Activated naive CD4-positive, alpha-beta T cell treated with anti-CD3 and anti-CD28 coated beads, Interleukin-2, amount 10 ng/mL, durations not matched to agents 7 days and 5 days (primary cell): ENCODE measurements at regions not wholly inside any gene's neighbourhood (a gene's known extent, or its start where the extent isn't known, plus 50 kb on each side); places are given as distances from the start of the nearest gene placed in this dataset.

ENCODE experiments used
- CTCF ChIA-PET: fragments of 350-600 bp; sonication (Branson Sonifier 250); formaldehyde crosslinking; loops from one replicate; lab custom pipeline; 2021; ENCODE audit warnings: antibody characterized with exemption; lab: Charles Lee
- DNase-seq: peaks from one replicate; pipeline ENCODE4 v3.0.0-alpha.2; 2020
- H3K27ac Mint-ChIP-seq: one replicate; pipeline ENCODE4 v1.8.0; 2021; ENCODE audit warnings: mild to moderate bottlenecking, moderate library complexity, mixed read lengths
- H3K27me3 Mint-ChIP-seq: one replicate; pipeline ENCODE4 v1.8.0; 2021; ENCODE audit warnings: mild to moderate bottlenecking, mixed read lengths
- H3K36me3 Mint-ChIP-seq: one replicate; pipeline ENCODE4 v1.8.0; 2021; ENCODE audit warnings: mixed read lengths
- H3K4me1 Mint-ChIP-seq: one replicate; pipeline ENCODE4 v1.8.0; 2021; ENCODE audit warnings: mixed read lengths
- H3K4me3 Mint-ChIP-seq: one replicate; pipeline ENCODE4 v1.8.0; 2021; ENCODE audit warnings: mild to moderate bottlenecking, moderate library complexity, mixed read lengths
- H3K9me3 Mint-ChIP-seq: one replicate; pipeline ENCODE4 v1.8.0; 2021; ENCODE audit warnings: mixed read lengths

GRCh38 chr16:22671301-22672076 is 142.5 kb upstream of the HS3ST2 start:
- no peak for DNase-seq
- CTCF ChIA-PET = interaction anchor here (0.6 kb wide), 1 partner anchor 125 kb away, joined by 3 read pairs; no protein-coding TSS in a partner anchor
- no peak overlapping the region for H3K27ac Mint-ChIP-seq

GRCh38 chr16:22672830-22673210 is 141.1 kb upstream of the HS3ST2 start:
- H3K9me3 Mint-ChIP-seq = no peaks in the 10 kb centered on the region
- H3K4me3 Mint-ChIP-seq = no peak overlapping the region
- H3K4me1 Mint-ChIP-seq = no peaks in the 10 kb centered on the region
- DNase-seq = no peak
- CTCF ChIA-PET = no interaction called here
- no peaks in the 10 kb centered on the region for H3K27me3 Mint-ChIP-seq
- no peaks in the 10 kb centered on the region for H3K36me3 Mint-ChIP-seq
- H3K27ac Mint-ChIP-seq = no peak overlapping the region

More at GRCh38 chr16:22671301-22672076, 142.5 kb upstream of the HS3ST2 start:
- H3K9me3 Mint-ChIP-seq = no peaks in the 10 kb centered on the region
- no peak overlapping the region for H3K4me3 Mint-ChIP-seq
- H3K36me3 Mint-ChIP-seq = no peaks in the 10 kb centered on the region
- no peaks in the 10 kb centered on the region for H3K27me3 Mint-ChIP-seq
- no peaks in the 10 kb centered on the region for H3K4me1 Mint-ChIP-seq

GRCh38 chr16:22673421-22673831 is 140.5 kb upstream of the HS3ST2 start:
- no peaks in the 10 kb centered on the region for H3K9me3 Mint-ChIP-seq
- CTCF ChIA-PET = no interaction called here
- H3K4me3 Mint-ChIP-seq = no peak overlapping the region
- no peak for DNase-seq
- H3K27ac Mint-ChIP-seq = no peak overlapping the region
- no peaks in the 10 kb centered on the region for H3K27me3 Mint-ChIP-seq
- H3K36me3 Mint-ChIP-seq = no peaks in the 10 kb centered on the region
- H3K4me1 Mint-ChIP-seq = no peaks in the 10 kb centered on the region

- Mint-ChIP-seq H3K4me1 (no peaks in the 10 kb centered on the region), H3K36me3 (no peaks in the 10 kb centered on the region), H3K4me3 (no peak overlapping the region), H3K27me3 (no peaks in the 10 kb centered on the region), H3K9me3 (no peaks in the 10 kb centered on the region), H3K27ac (no peak overlapping the region)
- CTCF ChIA-PET = interaction anchor here (1.2 kb wide), 1 partner anchor 21 kb away, joined by 3 read pairs; no protein-coding TSS in a partner anchor
- DNase-seq = no peak
Observed at GRCh38 chr16:22674832-22675191, 139.2 kb upstream of the HS3ST2 start.

GRCh38 chr16:22675745-22676540 is 138.0 kb upstream of the HS3ST2 start:
- CTCF ChIA-PET = interaction anchor here (1.2 kb wide), 1 partner anchor 20 kb away, joined by 3 read pairs; no protein-coding TSS in a partner anchor
- Mint-ChIP-seq H3K4me3 (no peak overlapping the region), H3K27ac (no peak overlapping the region), H3K27me3 (no peaks in the 10 kb centered on the region), H3K4me1 (no peaks in the 10 kb centered on the region), H3K9me3 (no peaks in the 10 kb centered on the region), H3K36me3 (no peaks in the 10 kb centered on the region)
- DNase-seq = no peak

GRCh38 chr16:22677024-22677830 is 136.7 kb upstream of the HS3ST2 start:
- Mint-ChIP-seq H3K27ac (no peak overlapping the region), H3K36me3 (no peaks in the 10 kb centered on the region), H3K27me3 (no peaks in the 10 kb centered on the region), H3K9me3 (no peaks in the 10 kb centered on the region), H3K4me3 (no peak overlapping the region), H3K4me1 (no peaks in the 10 kb centered on the region)
- CTCF ChIA-PET = interaction anchor here (0.9 kb wide), 1 partner anchor 10 kb away, joined by 3 read pairs; no protein-coding TSS in a partner anchor
- no peak for DNase-seq

- Mint-ChIP-seq H3K4me3 (no peak overlapping the region), H3K36me3 (no peaks in the 10 kb centered on the region), H3K27ac (no peak overlapping the region), H3K4me1 (no peaks in the 10 kb centered on the region), H3K27me3 (no peaks in the 10 kb centered on the region), H3K9me3 (no peaks in the 10 kb centered on the region)
- no peak for DNase-seq
- CTCF ChIA-PET = interaction anchor here (0.9 kb wide), 1 partner anchor 11 kb away, joined by 3 read pairs; no protein-coding TSS in a partner anchor
Observed at GRCh38 chr16:22678311-22678710, 135.7 kb upstream of the HS3ST2 start.

- no peak for DNase-seq
- Mint-ChIP-seq H3K36me3 (no peaks in the 10 kb centered on the region), H3K27me3 (no peaks in the 10 kb centered on the region), H3K9me3 (peaks cover 2% of the 10 kb centered on the region), H3K27ac (no peak overlapping the region), H3K4me1 (peaks cover 6% of the 10 kb centered on the region), H3K4me3 (no peak overlapping the region)
- CTCF ChIA-PET = interaction anchor here (1.2 kb wide), 1 partner anchor 1113 kb away, joined by 3 read pairs; no protein-coding TSS in a partner anchor
Observed at GRCh38 chr16:22681554-22682291, 132.2 kb upstream of the HS3ST2 start.

- peaks cover 6% of the 10 kb centered on the region for H3K4me1 Mint-ChIP-seq
- CTCF ChIA-PET = interaction anchor here (1.7 kb wide), 1 partner anchor 9 kb away, joined by 3 read pairs; no protein-coding TSS in a partner anchor
- peaks cover 2% of the 10 kb centered on the region for H3K9me3 Mint-ChIP-seq
- H3K27me3 Mint-ChIP-seq = no peaks in the 10 kb centered on the region
- H3K36me3 Mint-ChIP-seq = no peaks in the 10 kb centered on the region
- DNase-seq = no peak
- no peak overlapping the region for H3K27ac Mint-ChIP-seq
- H3K4me3 Mint-ChIP-seq = no peak overlapping the region
Observed at GRCh38 chr16:22683258-22683657, 130.7 kb upstream of the HS3ST2 start.

GRCh38 chr16:22683730-22684573 is 130.0 kb upstream of the HS3ST2 start:
- Mint-ChIP-seq H3K4me1 (peaks cover 6% of the 10 kb centered on the region), H3K27me3 (no peaks in the 10 kb centered on the region), H3K36me3 (no peaks in the 10 kb centered on the region), H3K4me3 (no peak overlapping the region), H3K27ac (no peak overlapping the region), H3K9me3 (peaks cover 2% of the 10 kb centered on the region)
- CTCF ChIA-PET = interaction anchor here (1.7 kb wide), 1 partner anchor 8 kb away, joined by 3 read pairs; no protein-coding TSS in a partner anchor
- no peak for DNase-seq

GRCh38 chr16:22684574-22685458 is 129.1 kb upstream of the HS3ST2 start:
- peaks cover 6% of the 10 kb centered on the region for H3K4me1 Mint-ChIP-seq
- H3K36me3 Mint-ChIP-seq = no peaks in the 10 kb centered on the region
- DNase-seq = no peak

GRCh38 chr16:22685459-22685830 is 128.5 kb upstream of the HS3ST2 start:
- Mint-ChIP-seq H3K4me3 (no peak overlapping the region), H3K4me1 (peaks cover 6% of the 10 kb centered on the region), H3K27ac (no peak overlapping the region), H3K9me3 (peaks cover 2% of the 10 kb centered on the region), H3K36me3 (no peaks in the 10 kb centered on the region), H3K27me3 (no peaks in the 10 kb centered on the region)
- CTCF ChIA-PET = interaction anchor here (0.7 kb wide), 1 partner anchor 292 kb away, joined by 3 read pairs; no protein-coding TSS in a partner anchor
- no peak for DNase-seq

More at GRCh38 chr16:22684574-22685458, 129.1 kb upstream of the HS3ST2 start:
- no peak overlapping the region for H3K4me3 Mint-ChIP-seq
- H3K9me3 Mint-ChIP-seq = peaks cover 2% of the 10 kb centered on the region
- CTCF ChIA-PET = no interaction called here
- no peak overlapping the region for H3K27ac Mint-ChIP-seq
- H3K27me3 Mint-ChIP-seq = no peaks in the 10 kb centered on the region
